T-helper 17 cell (primary cell): ENCODE measurements at regions not wholly inside any gene's neighbourhood (a gene's known extent, or its start where the extent isn't known, plus 50 kb on each side); places are given as distances from the start of the nearest gene placed in this dataset.
A peak's percentile ranks its signal among the peaks of the same experiment; 100 is the strongest.

Experiments used
- ATAC-seq: fragments of 150-1000 bp; cut with Tn5 transposase; 2 replicates; pipeline ENCODE4 v1.10.0; 2021; ENCODE audit warnings: mild to moderate bottlenecking, moderate library complexity
- DNase-seq, 3 donors: peaks; one replicate each; pipeline versions ENCODE4 v3.0.0 to v3.0.0-alpha.2; 2020 to 2021
- H3K9me3 ChIP-seq: one replicate; pipeline ENCODE4 v1.7.0; 2013; ENCODE audit warnings: low read length, mild to moderate bottlenecking; ENCODE audit not compliant: control insufficient read depth, poor library complexity, severe bottlenecking
- H3K27ac Mint-ChIP-seq: one replicate; pipeline ENCODE4 v1.8.0; 2022; ENCODE audit warnings: mild to moderate bottlenecking, moderate library complexity, mixed read lengths
- H3K27me3 Mint-ChIP-seq: one replicate; pipeline ENCODE4 v1.8.0; 2022; ENCODE audit warnings: mixed read lengths
- H3K36me3 Mint-ChIP-seq: one replicate; pipeline ENCODE4 v1.8.0; 2022; ENCODE audit warnings: low read depth, mixed read lengths
- H3K4me1 Mint-ChIP-seq: one replicate; pipeline ENCODE4 v1.8.0; 2022; ENCODE audit warnings: mild to moderate bottlenecking, mixed read lengths
- H3K4me3 Mint-ChIP-seq: one replicate; pipeline ENCODE4 v1.8.0; 2022; ENCODE audit warnings: mild to moderate bottlenecking, moderate library complexity, mixed read lengths

DNA sequence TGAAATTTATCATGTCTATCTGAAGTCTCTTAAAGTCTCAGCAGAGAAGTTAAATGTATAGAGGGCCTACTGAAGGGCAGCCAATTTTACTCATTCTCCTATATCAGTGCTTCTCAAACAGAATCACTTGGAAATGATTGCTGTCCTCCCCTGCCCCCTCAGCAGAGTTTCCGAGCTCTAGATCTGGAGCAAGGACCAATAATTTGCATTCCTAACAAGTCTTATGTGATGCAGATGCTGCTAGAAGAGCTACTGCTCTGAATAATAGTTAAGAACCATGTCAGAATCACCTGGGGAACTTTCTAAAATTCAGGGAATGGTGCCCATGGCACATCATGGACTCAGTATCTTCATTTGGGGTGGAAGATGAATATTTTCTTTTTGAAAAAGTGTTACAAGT lies 105.6 kb upstream of the EPHA4 start:
- no peaks in the 10 kb centered on the region for H3K36me3 Mint-ChIP-seq
- H3K27me3 Mint-ChIP-seq = no peaks in the 10 kb centered on the region
- DNase-seq = no peak
- H3K4me3 Mint-ChIP-seq = no peak overlapping the region
- H3K9me3 ChIP-seq = no peaks in the 10 kb centered on the region
- no peak overlapping the region for H3K27ac Mint-ChIP-seq
- ATAC-seq = no peak
- H3K4me1 Mint-ChIP-seq = no peaks in the 10 kb centered on the region

DNA sequence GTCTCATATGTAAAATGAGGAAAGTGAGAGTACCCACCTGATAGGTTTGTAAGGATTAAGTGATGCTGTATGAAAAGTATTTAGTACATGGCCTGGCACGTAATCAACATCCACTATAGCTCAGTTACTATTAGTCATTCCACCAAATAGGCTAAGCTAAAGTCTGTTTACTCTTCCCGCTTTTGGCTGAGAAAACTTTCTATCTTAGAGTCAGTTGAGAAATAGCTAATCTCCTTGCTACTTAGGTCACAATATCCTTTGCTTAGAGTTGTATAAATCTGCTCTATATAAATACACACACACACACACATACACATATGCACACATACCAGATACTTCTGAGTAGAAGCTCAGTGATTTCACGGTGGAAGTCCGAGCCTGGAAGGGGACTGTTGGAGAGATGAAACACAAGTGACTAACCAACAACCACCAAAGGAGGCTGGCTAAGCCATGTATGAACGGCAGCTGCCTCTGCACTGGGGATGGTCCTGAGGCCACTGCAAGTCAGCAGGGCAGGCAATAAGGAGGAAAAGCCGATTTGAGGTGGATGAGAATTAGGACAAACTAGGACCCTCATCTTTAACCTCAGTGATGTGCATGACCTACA lies 104.6 kb upstream of the EPHA4 start:
- Mint-ChIP-seq H3K27me3 (no peaks in the 10 kb centered on the region), H3K4me3 (no peak overlapping the region), H3K4me1 (no peaks in the 10 kb centered on the region), H3K27ac (no peak overlapping the region), H3K36me3 (no peaks in the 10 kb centered on the region)
- no peak for DNase-seq
- H3K9me3 ChIP-seq = no peaks in the 10 kb centered on the region
- no peak for ATAC-seq

GRCh38 chr2:221675201-221675908 lies 103.3 kb upstream of the EPHA4 start:
- peaks cover 7% of the 10 kb centered on the region for H3K27me3 Mint-ChIP-seq
- no peak overlapping the region for H3K4me3 Mint-ChIP-seq
- H3K36me3 Mint-ChIP-seq = no peaks in the 10 kb centered on the region
- no peaks in the 10 kb centered on the region for H3K4me1 Mint-ChIP-seq
- no peak for DNase-seq
- H3K9me3 ChIP-seq = no peaks in the 10 kb centered on the region
- ATAC-seq = no peak
- no peak overlapping the region for H3K27ac Mint-ChIP-seq

DNA sequence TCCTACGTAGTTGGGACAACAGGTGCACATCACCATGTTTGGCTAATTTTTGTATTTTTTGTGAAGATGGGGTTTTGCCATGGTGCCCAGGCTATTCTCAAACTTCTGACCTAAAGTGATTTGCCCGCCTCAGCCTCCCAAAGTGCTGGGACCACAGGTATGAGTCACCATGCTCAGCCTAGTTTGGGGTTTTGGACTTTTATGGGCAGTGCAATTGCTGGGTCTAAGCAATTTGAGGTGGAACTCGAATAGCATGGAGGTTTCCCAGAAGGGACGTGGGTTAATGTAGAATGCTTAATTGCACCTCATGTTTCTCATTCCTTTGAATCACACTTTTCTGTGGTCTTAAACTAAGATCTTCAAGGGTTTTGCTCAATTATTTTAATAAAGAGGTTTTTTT lies 102.3 kb upstream of the EPHA4 start:
- DNase-seq = no peak
- peaks cover 7% of the 10 kb centered on the region for H3K27me3 Mint-ChIP-seq
- no peaks in the 10 kb centered on the region for H3K9me3 ChIP-seq
- ATAC-seq = no peak
- H3K4me1 Mint-ChIP-seq = no peaks in the 10 kb centered on the region
- H3K4me3 Mint-ChIP-seq = no peak overlapping the region
- H3K36me3 Mint-ChIP-seq = no peaks in the 10 kb centered on the region
- H3K27ac Mint-ChIP-seq = no peak overlapping the region

DNA sequence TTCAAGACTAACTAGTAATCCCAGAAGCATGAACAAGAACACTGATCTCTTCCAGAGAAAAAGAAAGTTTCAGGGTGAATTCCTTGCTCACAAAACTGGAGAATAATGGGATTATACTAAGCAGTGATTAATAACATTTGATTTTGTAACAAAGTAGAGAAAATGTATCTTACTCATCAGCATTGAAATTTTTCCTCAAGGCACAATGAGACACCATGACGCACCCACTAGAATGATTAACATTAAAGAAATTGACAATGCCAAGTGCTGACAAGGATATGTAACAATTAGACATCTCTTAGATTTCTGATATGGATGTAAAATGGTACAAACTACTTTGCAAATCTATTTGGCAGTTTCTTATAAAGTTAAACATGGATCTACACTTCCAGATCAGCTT lies 101.1 kb upstream of the EPHA4 start:
- no peaks in the 10 kb centered on the region for H3K9me3 ChIP-seq
- H3K4me3 Mint-ChIP-seq = no peak overlapping the region
- H3K4me1 Mint-ChIP-seq = no peaks in the 10 kb centered on the region
- H3K27ac Mint-ChIP-seq = no peak overlapping the region
- peaks cover 7% of the 10 kb centered on the region for H3K27me3 Mint-ChIP-seq
- ATAC-seq = no peak
- DNase-seq = no peak
- no peaks in the 10 kb centered on the region for H3K36me3 Mint-ChIP-seq

- no peak for ATAC-seq
- Mint-ChIP-seq H3K4me1 (no peaks in the 10 kb centered on the region), H3K4me3 (no peak overlapping the region), H3K27ac (no peak overlapping the region), H3K36me3 (no peaks in the 10 kb centered on the region), H3K27me3 (peaks cover 7% of the 10 kb centered on the region)
- no peaks in the 10 kb centered on the region for H3K9me3 ChIP-seq
- DNase-seq = no peak
Measured at GRCh38 chr2:221671515-221671914, 99.4 kb upstream of the EPHA4 start.

- Mint-ChIP-seq H3K27ac (no peak overlapping the region), H3K4me3 (no peak overlapping the region), H3K36me3 (no peaks in the 10 kb centered on the region), H3K4me1 (no peaks in the 10 kb centered on the region), H3K27me3 (no peaks in the 10 kb centered on the region)
- ATAC-seq (no peak), DNase-seq (no peak)
- no peaks in the 10 kb centered on the region for H3K9me3 ChIP-seq
Measured at GRCh38 chr2:221662689-221663391, 90.7 kb upstream of the EPHA4 start.

- no peaks in the 10 kb centered on the region for H3K9me3 ChIP-seq
- DNase-seq (no peak), ATAC-seq (no peak)
- Mint-ChIP-seq H3K27me3 (peaks cover 7% of the 10 kb centered on the region), H3K27ac (no peak overlapping the region), H3K4me1 (no peaks in the 10 kb centered on the region), H3K36me3 (no peaks in the 10 kb centered on the region), H3K4me3 (no peak overlapping the region)
Measured at GRCh38 chr2:221657806-221658205, 85.7 kb upstream of the EPHA4 start.

DNA sequence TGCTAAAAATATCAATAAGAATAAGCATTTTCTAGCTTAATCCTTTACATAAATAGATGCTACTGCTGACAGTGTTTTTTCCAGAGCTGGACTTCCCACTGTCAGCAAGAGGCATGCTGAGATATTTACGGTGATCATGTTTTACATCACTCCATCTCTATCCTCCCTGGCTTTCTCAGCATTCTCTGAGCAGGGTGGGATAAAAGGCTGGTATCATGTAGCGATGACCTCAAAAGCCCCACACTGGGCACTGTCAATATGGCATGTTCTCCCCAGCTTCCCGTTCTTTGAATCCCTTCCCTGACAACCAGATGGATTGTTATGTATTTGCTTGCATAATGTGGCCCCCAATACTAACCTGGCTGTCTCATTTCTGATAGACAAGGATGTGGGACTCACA lies 83.2 kb upstream of the EPHA4 start:
- H3K9me3 ChIP-seq = no peaks in the 10 kb centered on the region
- H3K27ac Mint-ChIP-seq = no peak overlapping the region
- ATAC-seq = no peak
- no peak for DNase-seq
- no peaks in the 10 kb centered on the region for H3K36me3 Mint-ChIP-seq
- peaks cover 7% of the 10 kb centered on the region for H3K27me3 Mint-ChIP-seq
- no peak overlapping the region for H3K4me3 Mint-ChIP-seq
- H3K4me1 Mint-ChIP-seq = no peaks in the 10 kb centered on the region

DNA sequence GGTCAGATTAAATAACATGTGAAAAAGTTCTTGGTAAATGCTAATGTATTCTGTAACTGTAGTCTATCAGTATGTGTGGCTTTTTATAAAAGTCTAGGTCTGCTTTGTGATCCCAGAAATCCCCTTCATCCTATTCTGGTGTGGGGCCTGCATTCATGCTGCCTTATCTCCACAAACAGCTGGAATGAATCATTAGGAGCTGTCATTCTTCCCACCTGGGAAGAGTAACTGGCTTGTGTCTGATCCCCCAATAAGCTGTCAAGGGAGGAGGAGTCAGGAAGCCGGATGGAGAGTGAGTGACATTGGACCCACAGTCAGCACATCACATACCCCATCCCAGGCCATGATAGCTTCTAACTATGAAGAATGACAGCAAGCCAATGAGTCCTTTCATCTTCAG lies 81.1 kb upstream of the EPHA4 start:
- H3K9me3 ChIP-seq = no peaks in the 10 kb centered on the region
- Mint-ChIP-seq H3K4me1 (no peaks in the 10 kb centered on the region), H3K27me3 (peaks cover 12% of the 10 kb centered on the region), H3K27ac (no peak overlapping the region), H3K36me3 (no peaks in the 10 kb centered on the region), H3K4me3 (no peak overlapping the region)
- DNase-seq (no peak), ATAC-seq (no peak)

DNA sequence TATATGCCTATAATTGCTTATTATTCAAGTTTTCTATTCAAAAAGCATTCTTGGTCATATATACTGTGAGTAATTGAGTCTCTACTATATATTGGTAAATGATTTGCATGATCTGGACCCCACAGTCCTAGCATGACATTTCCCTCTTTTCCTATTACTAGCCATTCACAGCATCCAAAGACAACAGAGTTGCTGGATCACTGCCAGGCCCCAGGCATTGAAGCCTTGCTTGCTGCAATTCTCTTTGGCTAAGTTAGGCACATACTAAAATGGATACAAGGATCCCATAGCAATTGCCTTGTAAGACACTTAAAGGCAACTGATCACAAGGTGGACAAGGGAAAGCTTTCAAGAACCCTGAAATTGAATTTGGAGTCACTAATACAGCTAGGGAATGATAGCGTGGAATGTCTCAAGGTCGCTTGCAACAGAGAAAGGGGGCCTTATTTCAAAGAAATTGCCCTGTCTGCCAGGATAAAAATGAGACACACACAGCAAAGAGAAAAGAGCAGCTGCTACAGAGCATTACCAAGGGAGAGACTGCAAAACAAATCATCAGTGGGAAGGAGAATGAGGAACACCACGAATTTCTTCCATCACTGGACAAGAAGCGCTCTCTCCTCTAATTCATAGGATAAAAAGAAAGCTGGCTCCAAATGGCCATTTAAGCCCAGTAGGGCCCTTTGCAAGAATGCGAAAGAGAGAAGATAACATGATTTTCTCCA lies 77.1 kb upstream of the EPHA4 start:
- no peak overlapping the region for H3K27ac Mint-ChIP-seq
- ATAC-seq (no peak), DNase-seq (no peak)
- H3K27me3 Mint-ChIP-seq = peaks cover 12% of the 10 kb centered on the region
- H3K4me3 Mint-ChIP-seq = no peak overlapping the region
- H3K9me3 ChIP-seq = no peaks in the 10 kb centered on the region
- no peaks in the 10 kb centered on the region for H3K36me3 Mint-ChIP-seq
- H3K4me1 Mint-ChIP-seq = no peaks in the 10 kb centered on the region

DNA sequence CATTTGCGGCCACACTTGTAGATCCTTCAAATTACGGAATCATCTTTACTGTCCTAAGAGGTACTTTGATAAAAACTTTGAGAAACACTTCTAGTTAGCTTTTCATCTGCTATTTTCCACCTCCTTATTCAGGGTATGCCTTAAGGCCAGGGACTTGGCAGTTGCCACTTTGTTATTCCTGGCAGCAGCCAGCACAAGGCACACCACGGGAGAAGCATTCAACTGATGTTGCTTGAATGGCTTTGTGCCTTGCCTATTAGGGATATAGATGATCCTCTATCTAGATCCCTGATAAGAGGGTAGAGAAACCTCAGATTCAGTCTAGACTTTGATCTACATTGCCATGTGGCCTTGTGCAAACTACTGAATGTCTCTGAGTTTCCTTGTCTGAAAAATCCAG lies 70.3 kb upstream of the EPHA4 start:
- no peak for ATAC-seq
- Mint-ChIP-seq H3K27ac (no peak overlapping the region), H3K4me1 (no peaks in the 10 kb centered on the region), H3K4me3 (no peak overlapping the region), H3K27me3 (no peaks in the 10 kb centered on the region), H3K36me3 (no peaks in the 10 kb centered on the region)
- no peak for DNase-seq
- no peaks in the 10 kb centered on the region for H3K9me3 ChIP-seq

GRCh38 chr2:221641181-221641871 lies 69.2 kb upstream of the EPHA4 start:
- H3K4me1 Mint-ChIP-seq = no peaks in the 10 kb centered on the region
- H3K27me3 Mint-ChIP-seq = no peaks in the 10 kb centered on the region
- no peak overlapping the region for H3K27ac Mint-ChIP-seq
- no peaks in the 10 kb centered on the region for H3K9me3 ChIP-seq
- ATAC-seq (peak; percentile 32), DNase-seq (no peak)
- no peaks in the 10 kb centered on the region for H3K36me3 Mint-ChIP-seq
- no peak overlapping the region for H3K4me3 Mint-ChIP-seq
